Stomach (tissue), 8 donors: ENCODE measurements at regions not wholly inside any gene's neighbourhood (a gene's known extent, or its start where the extent isn't known, plus 50 kb on each side); places are given as distances from the start of the nearest gene placed in this dataset.
"Not testable (repeated sequence)": the region's sequence is repeated elsewhere in the genome, so short reads cannot be mapped to it uniquely, and the experiment has no call there.

Experiments
- DNase-seq, 2 donors: peaks; one replicate each; pipeline versions ENCODE4 v3.0.0 to v3.0.0-alpha.2; 2013 to 2019
- H3K27ac ChIP-seq, 5 donors: fragments of 200-600 bp in 4 of 5; sonication (generic) in 4 of 5; one replicate each; pipeline ENCODE4 v1.5.1; 2013 to 2019; ENCODE audit warnings: mild to moderate bottlenecking in 1 of 5, moderate library complexity in 1 of 5
- H3K27me3 ChIP-seq, 3 donors: fragments of 200-600 bp; sonication (generic); one replicate each; pipeline ENCODE4 v1.5.1; 2017 to 2019; ENCODE audit warnings: mixed run types in 1 of 3
- H3K36me3 ChIP-seq, 4 donors: fragments of 200-600 bp; sonication (generic); 1 replicate in 3 of 4; 2 replicates in 1 of 4; pipeline ENCODE4 v1.5.1; 2016 to 2019
- H3K4me1 ChIP-seq, 4 donors: fragments of 200-600 bp; sonication (generic); one replicate each; pipeline ENCODE4 v1.5.1; 2016 to 2019
- H3K4me3 ChIP-seq, 4 donors: fragments of 200-600 bp; sonication (generic) in 3 of 4; one replicate each; pipeline ENCODE4 v1.5.1; 2016 to 2019; ENCODE audit warnings: mild to moderate bottlenecking in 1 of 4
- H3K9me3 ChIP-seq, 4 donors: fragments of 200-600 bp; sonication (generic); one replicate each; pipeline ENCODE4 v1.5.1; 2016 to 2019
- EP300 ChIP-seq: sonication (generic); formaldehyde crosslinking; IDR thresholded peaks from one replicate; pipeline ENCODE4 v1.6.1; 2017; ENCODE audit warnings: antibody characterized with exemption
- POLR2A ChIP-seq, 4 donors: fragments of 450-650 bp; IDR thresholded peaks; one replicate each; pipeline ENCODE4 v1.6.1; 2016; ENCODE audit warnings: antibody characterized with exemption in 4 of 4, control low read depth in 2 of 4, mild to moderate bottlenecking in 1 of 4, moderate library complexity in 1 of 4
- POLR2AphosphoS5 ChIP-seq, 3 donors: sonication (generic); formaldehyde crosslinking; IDR thresholded peaks; one replicate each; pipeline ENCODE4 v1.6.1; 2016; ENCODE audit warnings: antibody characterized with exemption in 3 of 3
- WGBS, 5 donors: extraction: QIAGEN DNeasy Blood & Tissue Kit in 3 of 5; methylation state at CpG; one replicate each; pipeline versions ENCODE4 v1.1.5 to v1.1.7; 2013 to 2018; 5-methylcytosine and 5-hydroxymethylcytosine counted together
- intact Hi-C: fragments of 100-400 bp; cut with DNase I; formaldehyde crosslinking; loops from one replicate; pipeline ENCODE4 v1.15.1; 2023; ENCODE audit warnings: low total_unique reads
- TF ChIP-seq, protein P1 (sequence below), 7 experiments: fragments of 450-650 bp in 4 of 7; fragments of 200-600 bp in 3 of 7; sonication (generic) in 3 of 7; IDR thresholded peaks; one replicate each; pipeline ENCODE4 v1.5.1; 2016 to 2019; ENCODE audit warnings: antibody characterized with exemption in 7 of 7, control low read depth in 2 of 7, mild to moderate bottlenecking in 1 of 7
- donor health status: healthy with polysubstance abuse.
- donor health status: Bipolar disorder and iron deficiency.
- donor health status: healthy.

DNA sequence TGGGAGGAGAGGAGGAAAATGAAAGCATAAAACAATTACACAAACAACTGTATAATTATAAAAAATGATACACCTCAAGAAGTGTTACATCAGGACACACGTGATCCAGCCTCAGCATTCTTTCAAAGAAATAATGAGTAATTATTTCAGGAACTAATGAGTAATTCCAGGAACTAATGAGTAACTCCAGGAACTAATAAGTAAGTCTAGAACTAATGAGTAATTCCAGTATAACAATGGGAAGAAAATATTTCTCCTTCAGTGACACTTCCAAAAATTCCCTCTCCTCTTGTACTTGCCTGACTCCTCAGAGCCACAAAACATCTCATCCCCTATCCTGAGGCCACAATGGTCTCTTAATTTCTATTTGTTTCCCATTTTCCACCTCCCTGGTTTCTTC lies 63.5 kb upstream of the COL25A1 start:
- intact Hi-C loops, result no loop called here
- Histone ChIP-seq H3K27ac (no peak overlapping the region), H3K4me3 (no peak overlapping the region), H3K4me1 (no peaks in the 10 kb centered on the region), H3K36me3 (no peaks in the 10 kb centered on the region), H3K9me3 (no peaks in the 10 kb centered on the region), H3K27me3 (no peaks in the 10 kb centered on the region)
- DNase-seq, result no peak
- 3 to 77% (median 55%) methylated on average over 1 of the region's 1 CpG for WGBS, 5 donors
- TF ChIP-seq POLR2AphosphoS5 (IDR thresholded peaks at IDR 0.05) (no peak), EP300 (no peak), POLR2A (IDR thresholded peaks at IDR 0.05) (no peak)
- TF ChIP-seq, protein P1, sequence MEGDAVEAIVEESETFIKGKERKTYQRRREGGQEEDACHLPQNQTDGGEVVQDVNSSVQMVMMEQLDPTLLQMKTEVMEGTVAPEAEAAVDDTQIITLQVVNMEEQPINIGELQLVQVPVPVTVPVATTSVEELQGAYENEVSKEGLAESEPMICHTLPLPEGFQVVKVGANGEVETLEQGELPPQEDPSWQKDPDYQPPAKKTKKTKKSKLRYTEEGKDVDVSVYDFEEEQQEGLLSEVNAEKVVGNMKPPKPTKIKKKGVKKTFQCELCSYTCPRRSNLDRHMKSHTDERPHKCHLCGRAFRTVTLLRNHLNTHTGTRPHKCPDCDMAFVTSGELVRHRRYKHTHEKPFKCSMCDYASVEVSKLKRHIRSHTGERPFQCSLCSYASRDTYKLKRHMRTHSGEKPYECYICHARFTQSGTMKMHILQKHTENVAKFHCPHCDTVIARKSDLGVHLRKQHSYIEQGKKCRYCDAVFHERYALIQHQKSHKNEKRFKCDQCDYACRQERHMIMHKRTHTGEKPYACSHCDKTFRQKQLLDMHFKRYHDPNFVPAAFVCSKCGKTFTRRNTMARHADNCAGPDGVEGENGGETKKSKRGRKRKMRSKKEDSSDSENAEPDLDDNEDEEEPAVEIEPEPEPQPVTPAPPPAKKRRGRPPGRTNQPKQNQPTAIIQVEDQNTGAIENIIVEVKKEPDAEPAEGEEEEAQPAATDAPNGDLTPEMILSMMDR (IDR thresholded peaks at IDR 0.05), result no peak

DNA sequence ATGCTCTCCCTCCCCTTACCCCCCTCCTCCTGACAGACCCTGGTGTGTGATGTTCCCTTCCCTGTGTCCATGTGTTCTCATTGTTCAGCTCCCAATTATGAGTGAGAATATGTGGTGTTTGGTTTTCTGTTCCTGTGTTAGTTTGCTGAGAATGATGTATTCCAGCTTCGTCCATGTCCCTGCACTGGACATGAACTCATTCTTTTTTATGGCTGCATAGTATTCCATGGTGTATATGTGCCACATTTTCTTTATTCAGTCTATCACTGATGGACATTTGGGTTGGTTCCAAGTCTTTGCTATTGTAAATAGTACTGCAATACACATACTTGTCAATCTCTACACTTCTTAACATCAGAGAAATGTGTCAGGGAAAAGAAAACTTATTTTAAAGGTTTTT lies 62.8 kb upstream of the COL25A1 start:
- intact Hi-C loops, H3K27me3 ChIP-seq, DNase-seq, H3K27ac ChIP-seq, H3K36me3 ChIP-seq, H3K4me1 ChIP-seq, H3K9me3 ChIP-seq, H3K4me3 ChIP-seq: not testable (repeated sequence)
- 67 to 89% (median 86%) methylated on average over 1 of the region's 1 CpG for WGBS, 5 donors

DNA sequence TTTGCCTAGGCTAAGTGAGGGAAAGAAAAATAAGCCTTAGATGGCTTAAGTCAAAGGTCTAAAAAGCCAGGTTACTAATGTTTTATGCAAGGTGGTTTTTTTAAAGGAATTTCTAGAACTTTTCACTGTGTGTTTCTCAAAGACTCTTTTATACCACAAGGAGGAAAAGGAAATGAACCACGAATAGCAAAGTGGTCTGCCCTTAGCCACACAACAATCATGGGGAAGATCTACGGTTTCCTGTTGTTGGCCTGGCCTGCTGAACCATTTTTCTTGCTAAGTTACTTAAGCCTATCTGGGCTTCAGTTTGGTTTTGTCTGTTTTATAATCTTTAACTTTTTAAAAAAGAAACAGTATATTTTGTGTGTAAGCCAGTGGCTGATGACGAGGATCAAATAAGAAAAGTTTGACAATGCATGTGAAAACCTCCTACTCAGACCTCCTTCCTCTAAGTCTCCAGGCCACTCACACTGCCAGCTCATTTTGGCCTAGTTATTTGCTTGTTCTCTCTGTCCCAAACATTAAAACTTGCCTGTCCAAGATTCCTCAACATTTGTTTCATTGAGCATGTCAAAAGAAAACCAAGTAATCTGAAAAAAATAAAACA lies 56.7 kb upstream of the COL25A1 start:
- Histone ChIP-seq H3K4me3 (no peak overlapping the region), H3K9me3 (no peaks in the 10 kb centered on the region), H3K36me3 (no peaks in the 10 kb centered on the region), H3K4me1 (no peaks in the 10 kb centered on the region), H3K27ac (no peak overlapping the region), H3K27me3 (no peaks in the 10 kb centered on the region)
- TF ChIP-seq POLR2AphosphoS5 (IDR thresholded peaks at IDR 0.05), result no peak
- TF ChIP-seq POLR2A (IDR thresholded peaks at IDR 0.05), result no peak
- TF ChIP-seq, protein P1 (IDR thresholded peaks at IDR 0.05), result no peak
- no peak for TF ChIP-seq EP300
- DNase-seq, result peak in 1 of 2 donors; percentile 26
- intact Hi-C loops, result no loop called here
- 45 to 63% (median 55%) methylated on average over 3 of the region's 3 CpGs for WGBS, 5 donors

DNA sequence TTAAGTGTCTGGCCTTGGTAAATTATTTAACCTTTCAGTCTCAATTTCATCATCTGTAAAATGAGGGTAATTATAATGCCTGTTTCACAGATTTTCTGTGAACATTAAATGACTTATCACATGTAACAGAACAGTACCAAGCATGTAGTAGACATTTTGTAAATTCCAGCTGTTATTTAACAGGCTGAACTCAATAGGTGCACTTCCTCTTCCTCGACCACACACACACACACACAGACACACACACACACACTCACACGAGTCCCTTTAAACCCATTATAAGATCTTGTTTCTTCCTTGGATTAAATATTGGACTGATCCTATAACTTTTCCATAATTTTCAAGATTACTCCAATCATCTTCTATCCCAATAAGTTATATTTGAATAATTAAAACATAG lies 53.4 kb upstream of the COL25A1 start:
- no peaks in the 10 kb centered on the region for H3K36me3 ChIP-seq
- no peaks in the 10 kb centered on the region for H3K9me3 ChIP-seq
- TF ChIP-seq EP300 (no peak), POLR2A (IDR thresholded peaks at IDR 0.05) (no peak), POLR2AphosphoS5 (IDR thresholded peaks at IDR 0.05) (no peak)
- TF ChIP-seq, protein P1 (IDR thresholded peaks at IDR 0.05), result no peak
- 37 to 56% (median 51%) methylated on average over 2 of the region's 2 CpGs for WGBS, 5 donors
- no peak for DNase-seq
- no peak overlapping the region for H3K4me3 ChIP-seq
- H3K27me3 ChIP-seq, result no peaks in the 10 kb centered on the region
- intact Hi-C loops, result no loop called here
- H3K27ac ChIP-seq, result no peak overlapping the region
- no peaks in the 10 kb centered on the region for H3K4me1 ChIP-seq

DNA sequence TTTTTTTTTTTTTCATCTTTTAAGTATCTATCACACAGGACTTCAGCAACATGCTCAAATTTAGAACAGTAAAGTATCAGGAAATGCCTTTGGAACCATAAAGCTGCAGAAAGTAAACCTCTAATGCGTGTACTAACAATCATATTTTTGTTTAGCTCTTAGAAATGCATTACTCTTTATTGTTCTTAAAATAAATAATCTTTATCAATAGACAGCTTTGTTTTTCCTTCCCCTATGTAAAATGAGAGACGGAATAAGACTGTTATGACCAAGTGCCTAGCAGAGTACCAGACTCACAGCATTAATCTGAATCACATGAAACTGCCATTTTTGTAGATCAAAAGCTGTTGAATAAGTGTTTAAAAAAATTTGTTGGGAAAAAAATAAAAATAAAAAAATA lies 50.5 kb upstream of the COL25A1 start:
- TF ChIP-seq, protein P1 (IDR thresholded peaks at IDR 0.05), result no peak
- no peak for TF ChIP-seq EP300
- TF ChIP-seq POLR2A (IDR thresholded peaks at IDR 0.05), result no peak
- TF ChIP-seq POLR2AphosphoS5 (IDR thresholded peaks at IDR 0.05), result no peak
- H3K27ac ChIP-seq, result no peak overlapping the region
- H3K4me1 ChIP-seq, result no peaks in the 10 kb centered on the region
- peaks cover 0 to 9% (median 4%) of the 10 kb centered on the region in 4 donors for H3K9me3 ChIP-seq
- DNase-seq, result no peak
- no peak overlapping the region for H3K4me3 ChIP-seq
- intact Hi-C loops, result no loop called here
- H3K27me3 ChIP-seq, result no peaks in the 10 kb centered on the region
- H3K36me3 ChIP-seq, result no peaks in the 10 kb centered on the region
- WGBS, 5 donors, result 43 to 62% (median 51%) methylated on average over 2 of the region's 2 CpGs
